ENCODE measurements at regions not wholly inside any gene's neighbourhood (a gene's known extent, or its start where the extent isn't known, plus 50 kb on each side); places are given as distances from the start of the nearest gene placed in this dataset.

DNA sequence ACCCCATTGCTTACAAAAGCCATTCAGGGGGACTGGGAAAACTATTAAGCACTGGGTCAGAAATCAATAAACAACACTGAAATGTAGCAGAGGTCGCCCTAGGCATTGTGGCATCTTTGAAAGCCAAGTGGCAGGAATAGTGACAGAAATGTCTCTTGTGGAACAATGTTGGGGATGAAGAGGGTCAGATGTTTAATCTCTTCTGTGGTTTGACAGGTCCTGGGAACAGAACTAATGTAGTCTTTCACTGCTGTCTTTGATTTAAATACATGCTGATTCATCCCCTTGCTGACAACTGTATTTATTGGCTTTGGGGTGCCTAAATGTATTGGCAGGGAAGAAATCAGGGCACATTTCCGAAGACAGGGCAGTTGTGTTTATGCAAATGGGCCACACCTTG lies 194.8 kb downstream of the ATG4C start:
- no peak for TF ChIP-seq CBX3 (IDR thresholded peaks at IDR 0.05; ENCODE audit: low read depth)
- no peak for TF ChIP-seq POLR2A (IDR thresholded peaks at IDR 0.05; ENCODE audit: borderline replicate concordance, extremely low read depth, insufficient read depth, insufficient read length)
- no peak for TF ChIP-seq YY1 (IDR thresholded peaks at IDR 0.05; ENCODE audit: extremely low read depth, insufficient replicate concordance, low read depth, low read length)
- TF ChIP-seq, protein P1, sequence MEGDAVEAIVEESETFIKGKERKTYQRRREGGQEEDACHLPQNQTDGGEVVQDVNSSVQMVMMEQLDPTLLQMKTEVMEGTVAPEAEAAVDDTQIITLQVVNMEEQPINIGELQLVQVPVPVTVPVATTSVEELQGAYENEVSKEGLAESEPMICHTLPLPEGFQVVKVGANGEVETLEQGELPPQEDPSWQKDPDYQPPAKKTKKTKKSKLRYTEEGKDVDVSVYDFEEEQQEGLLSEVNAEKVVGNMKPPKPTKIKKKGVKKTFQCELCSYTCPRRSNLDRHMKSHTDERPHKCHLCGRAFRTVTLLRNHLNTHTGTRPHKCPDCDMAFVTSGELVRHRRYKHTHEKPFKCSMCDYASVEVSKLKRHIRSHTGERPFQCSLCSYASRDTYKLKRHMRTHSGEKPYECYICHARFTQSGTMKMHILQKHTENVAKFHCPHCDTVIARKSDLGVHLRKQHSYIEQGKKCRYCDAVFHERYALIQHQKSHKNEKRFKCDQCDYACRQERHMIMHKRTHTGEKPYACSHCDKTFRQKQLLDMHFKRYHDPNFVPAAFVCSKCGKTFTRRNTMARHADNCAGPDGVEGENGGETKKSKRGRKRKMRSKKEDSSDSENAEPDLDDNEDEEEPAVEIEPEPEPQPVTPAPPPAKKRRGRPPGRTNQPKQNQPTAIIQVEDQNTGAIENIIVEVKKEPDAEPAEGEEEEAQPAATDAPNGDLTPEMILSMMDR (IDR thresholded peaks at IDR 0.05 in 2 of 3, conservative IDR thresholded peaks at IDR 0.05 in 1 of 3; ENCODE audit: borderline replicate concordance in 1 of 3, insufficient read depth in 1 of 3, low read depth in 2 of 3, low read length in 2 of 3): no peak
- TF ChIP-seq ZNF274 (IDR thresholded peaks at IDR 0.05; ENCODE audit: low read depth, low read length): no peak
- TF ChIP-seq POLR2AphosphoS5 (IDR thresholded peaks at IDR 0.05; ENCODE audit: low read depth, low read length): no peak
